Thymus (tissue), 11 donors: ENCODE measurements at regions not wholly inside any gene's neighbourhood (a gene's known extent, or its start where the extent isn't known, plus 50 kb on each side); places are given as distances from the start of the nearest gene placed in this dataset.
A peak's percentile ranks its signal among the peaks of the same experiment; 100 is the strongest.

Experiments used
- DNase-seq, 9 donors: peaks; one replicate each; pipeline ENCODE4 v3.0.0-alpha.2; 2013; ENCODE audit warnings: low spot score in 9 of 9, low read depth in 6 of 9, missing footprints in 1 of 9
- H3K27ac ChIP-seq, 2 donors: one replicate each; pipeline ENCODE4 v1.5.1; 2013; ENCODE audit warnings: control low read depth in 1 of 2, low read depth in 1 of 2, low read length in 1 of 2, mild to moderate bottlenecking in 1 of 2, moderate library complexity in 1 of 2
- H3K27me3 ChIP-seq, 2 donors: one replicate each; pipeline ENCODE4 v1.5.1; 2013; ENCODE audit warnings: low read length in 1 of 2; ENCODE audit not compliant: control insufficient read depth in 2 of 2, insufficient read depth in 1 of 2
- H3K36me3 ChIP-seq, 2 donors: one replicate each; pipeline ENCODE4 v1.5.1; 2013; ENCODE audit warnings: low read length in 1 of 2, mild to moderate bottlenecking in 1 of 2, moderate library complexity in 1 of 2; ENCODE audit not compliant: control insufficient read depth in 2 of 2, insufficient read depth in 2 of 2
- H3K4me1 ChIP-seq, 2 donors: one replicate each; pipeline ENCODE4 v1.5.1; 2013; ENCODE audit warnings: low read length in 2 of 2; ENCODE audit not compliant: control insufficient read depth in 2 of 2, insufficient read depth in 2 of 2
- H3K4me3 ChIP-seq, 2 donors: one replicate each; pipeline ENCODE4 v1.5.1; 2013; ENCODE audit warnings: low read length in 2 of 2, control low read depth in 1 of 2, mild to moderate bottlenecking in 1 of 2
- H3K9me3 ChIP-seq, 2 donors: one replicate each; pipeline ENCODE4 v1.5.1; 2013; ENCODE audit warnings: low read length in 1 of 2, mild to moderate bottlenecking in 1 of 2; ENCODE audit not compliant: control insufficient read depth in 2 of 2, insufficient read depth in 1 of 2
- WGBS: extraction: QIAGEN DNeasy Blood & Tissue Kit; methylation state at CpG from one replicate; pipeline ENCODE4 v1.1.7; 2013; 5-methylcytosine and 5-hydroxymethylcytosine counted together
- donor health status: healthy.

- WGBS: 96% methylated on average over 1 of the region's 1 CpG
- peak in 1 of 9 donors; percentile 2 for DNase-seq
- no peak overlapping the region for H3K27ac ChIP-seq
These were observed 84.5 kb upstream of the ST6GALNAC5 start for GRCh38 chr1:76782809-76783208.

DNA sequence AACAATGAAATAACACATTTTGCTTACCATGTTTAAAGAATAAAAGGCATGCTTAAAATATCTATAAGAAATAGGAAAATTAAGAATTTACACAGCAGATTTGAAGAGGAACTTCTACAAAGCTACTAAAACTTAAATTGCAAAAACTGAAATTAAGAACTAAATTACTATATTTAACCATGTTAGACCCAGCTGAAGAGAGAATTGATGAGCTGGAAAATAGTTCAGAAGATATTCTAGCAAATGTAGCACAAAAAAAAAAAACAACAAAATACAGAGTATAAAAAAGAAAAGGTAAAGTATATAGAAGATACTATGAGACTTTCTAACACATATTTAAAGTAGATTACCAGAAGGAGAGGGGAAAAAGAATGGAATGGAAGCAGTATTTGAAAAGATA lies 82.8 kb upstream of the ST6GALNAC5 start:
- no peak for DNase-seq
- Histone ChIP-seq H3K9me3 (no peaks in the 10 kb centered on the region), H3K36me3 (no peaks in the 10 kb centered on the region), H3K4me3 (no peak overlapping the region), H3K4me1 (no peaks in the 10 kb centered on the region), H3K27me3 (no peaks in the 10 kb centered on the region), H3K27ac (no peak overlapping the region)

More at GRCh38 chr1:76782809-76783208, 84.5 kb upstream of the ST6GALNAC5 start:
- no peaks in the 10 kb centered on the region for H3K4me1 ChIP-seq
- no peaks in the 10 kb centered on the region for H3K9me3 ChIP-seq
- no peak overlapping the region for H3K4me3 ChIP-seq
- no peaks in the 10 kb centered on the region for H3K36me3 ChIP-seq
- no peaks in the 10 kb centered on the region for H3K27me3 ChIP-seq

GRCh38 chr1:76786222-76786621 lies 81.1 kb upstream of the ST6GALNAC5 start:
- Histone ChIP-seq H3K27me3 (no peaks in the 10 kb centered on the region), H3K9me3 (no peaks in the 10 kb centered on the region), H3K36me3 (no peaks in the 10 kb centered on the region), H3K4me3 (no peak overlapping the region), H3K27ac (no peak overlapping the region), H3K4me1 (no peaks in the 10 kb centered on the region)
- no peak for DNase-seq

- WGBS: 93% methylated on average over 2 of the region's 2 CpGs
- H3K27ac ChIP-seq: no peak overlapping the region
These were observed 73.7 kb upstream of the ST6GALNAC5 start for GRCh38 chr1:76793594-76793993.

GRCh38 chr1:76799700-76800099 lies 67.6 kb upstream of the ST6GALNAC5 start:
- Histone ChIP-seq H3K9me3 (no peaks in the 10 kb centered on the region), H3K27ac (no peak overlapping the region), H3K36me3 (no peaks in the 10 kb centered on the region), H3K4me1 (no peaks in the 10 kb centered on the region), H3K27me3 (no peaks in the 10 kb centered on the region), H3K4me3 (no peak overlapping the region)
- 87% methylated on average over 2 of the region's 2 CpGs for WGBS
- DNase-seq: no peak

More at GRCh38 chr1:76793594-76793993, 73.7 kb upstream of the ST6GALNAC5 start:
- no peaks in the 10 kb centered on the region for H3K27me3 ChIP-seq
- no peak overlapping the region for H3K4me3 ChIP-seq
- DNase-seq: no peak
- H3K4me1 ChIP-seq: no peaks in the 10 kb centered on the region
- H3K36me3 ChIP-seq: no peaks in the 10 kb centered on the region
- H3K9me3 ChIP-seq: no peaks in the 10 kb centered on the region

DNA sequence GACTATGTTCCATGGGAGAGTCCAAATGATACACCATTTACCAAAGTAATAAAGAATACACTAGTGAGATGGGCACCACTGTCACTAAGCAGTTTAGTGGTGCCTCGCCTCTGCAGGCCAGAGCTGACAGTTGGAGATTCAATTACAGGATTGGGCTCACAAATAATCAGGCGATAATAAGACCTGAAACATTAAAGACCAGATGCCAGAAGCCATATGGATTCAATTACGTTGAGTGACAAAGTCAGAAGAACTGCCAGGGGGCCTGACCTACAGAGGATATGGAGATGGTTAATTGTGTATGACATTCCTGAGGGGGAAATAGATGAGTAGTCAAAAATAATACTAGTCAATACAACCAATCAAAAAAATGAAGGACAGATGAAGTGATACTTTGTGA lies 65.2 kb upstream of the ST6GALNAC5 start:
- Histone ChIP-seq H3K27ac (no peak overlapping the region), H3K9me3 (no peaks in the 10 kb centered on the region), H3K4me3 (no peak overlapping the region), H3K27me3 (no peaks in the 10 kb centered on the region), H3K4me1 (no peaks in the 10 kb centered on the region), H3K36me3 (no peaks in the 10 kb centered on the region)
- DNase-seq: no peak
- 88% methylated on average over 3 of the region's 3 CpGs for WGBS

DNA sequence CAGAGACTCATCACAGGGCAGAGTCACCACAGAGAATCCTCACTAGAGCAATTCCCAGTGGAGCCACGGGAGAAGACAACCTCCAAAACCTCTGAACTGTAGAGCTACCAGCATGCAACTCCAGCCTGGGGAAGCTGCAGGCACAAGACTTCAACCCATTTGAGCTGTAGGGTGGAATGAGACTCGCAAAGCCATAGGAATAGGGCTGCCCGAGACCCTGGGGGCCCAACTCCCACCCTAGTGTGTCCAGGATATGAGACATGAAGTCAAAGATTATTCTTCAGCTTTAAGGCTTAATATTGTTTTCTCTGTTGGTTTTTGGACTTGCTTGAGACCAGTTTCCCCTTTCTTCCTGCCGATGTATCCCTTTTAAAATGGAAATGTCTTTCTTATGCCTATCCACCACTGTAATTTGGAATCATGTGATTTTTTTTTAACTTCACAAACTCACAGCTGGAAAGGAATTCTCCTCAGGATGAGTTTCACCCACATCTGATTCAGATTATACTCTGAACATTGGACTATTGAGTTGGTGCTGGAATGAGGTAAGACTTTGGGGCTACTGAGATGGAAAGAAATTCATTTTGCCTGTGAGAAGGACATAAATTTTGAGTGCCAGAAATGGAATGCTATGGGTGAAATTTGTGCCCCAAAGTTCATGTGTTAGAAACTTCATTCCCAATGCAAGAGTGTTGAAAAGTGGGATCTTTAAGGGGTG lies 59.6 kb upstream of the ST6GALNAC5 start:
- DNase-seq: no peak
- no peak overlapping the region for H3K27ac ChIP-seq
- H3K4me1 ChIP-seq: no peaks in the 10 kb centered on the region
- no peaks in the 10 kb centered on the region for H3K9me3 ChIP-seq
- H3K27me3 ChIP-seq: no peaks in the 10 kb centered on the region
- no peaks in the 10 kb centered on the region for H3K36me3 ChIP-seq
- WGBS: 92% methylated on average over 4 of the region's 4 CpGs
- H3K4me3 ChIP-seq: no peak overlapping the region
